HG03442 (cell line): ENCODE measurements at regions not wholly inside any gene's neighbourhood (a gene's known extent, or its start where the extent isn't known, plus 50 kb on each side); places are given as distances from the start of the nearest gene placed in this dataset.
A peak's percentile ranks its signal among the peaks of the same experiment; 100 is the strongest.
"Not testable (repeated sequence)": the region's sequence is repeated elsewhere in the genome, so short reads cannot be mapped to it uniquely, and the experiment has no call there.

ENCODE experiments used
- ATAC-seq: cut with Tn5 transposase; IDR thresholded peaks from one replicate; pipeline ENCODE4 v1.9.1; 2021; ENCODE audit warnings: mild to moderate bottlenecking, moderate library complexity; ENCODE audit not compliant: unreplicated experiment

- no peak for ATAC-seq
Observed at GRCh38 chrX:38937926-38938325, 136.7 kb downstream of the MID1IP1 start.

- ATAC-seq: no peak
Observed at GRCh38 chrX:38939067-38939466, 137.8 kb downstream of the MID1IP1 start.

GRCh38 chrX:38940547-38940946 lies 139.3 kb downstream of the MID1IP1 start:
- no peak for ATAC-seq

GRCh38 chrX:38941675-38942074 lies 140.4 kb downstream of the MID1IP1 start:
- no peak for ATAC-seq

- no peak for ATAC-seq
Observed at GRCh38 chrX:38943120-38943519, 141.9 kb downstream of the MID1IP1 start.

- ATAC-seq: no peak
Observed at GRCh38 chrX:38948046-38948445, 146.8 kb downstream of the MID1IP1 start.

GRCh38 chrX:38954520-38954919 lies 153.3 kb downstream of the MID1IP1 start:
- ATAC-seq: no peak

- ATAC-seq: no peak
Observed at GRCh38 chrX:38959736-38960135, 158.5 kb downstream of the MID1IP1 start.

GRCh38 chrX:38960137-38960536 lies 158.9 kb downstream of the MID1IP1 start:
- ATAC-seq: no peak

GRCh38 chrX:38961936-38962335 lies 160.7 kb downstream of the MID1IP1 start:
- ATAC-seq: no peak

GRCh38 chrX:38963244-38963643 lies 162.0 kb downstream of the MID1IP1 start:
- not testable (repeated sequence) for ATAC-seq

GRCh38 chrX:38965888-38966287 lies 164.6 kb downstream of the MID1IP1 start:
- no peak for ATAC-seq

- ATAC-seq: no peak
Observed at GRCh38 chrX:38968344-38969216, 167.3 kb downstream of the MID1IP1 start.

- ATAC-seq: peak; percentile 66
Observed at GRCh38 chrX:38970074-38970473, 168.8 kb downstream of the MID1IP1 start.

- ATAC-seq: no peak
Observed at GRCh38 chrX:38970845-38971244, 169.6 kb downstream of the MID1IP1 start.

GRCh38 chrX:38973322-38973721 lies 172.1 kb downstream of the MID1IP1 start:
- ATAC-seq: no peak

GRCh38 chrX:38974542-38974941 lies 173.3 kb downstream of the MID1IP1 start:
- ATAC-seq: no peak

- no peak for ATAC-seq
Observed at GRCh38 chrX:38975368-38975942, 174.2 kb downstream of the MID1IP1 start.

GRCh38 chrX:38982370-38982769 lies 181.1 kb downstream of the MID1IP1 start:
- ATAC-seq: no peak

- no peak for ATAC-seq
Observed at GRCh38 chrX:38982843-38983242, 181.6 kb downstream of the MID1IP1 start.

GRCh38 chrX:38985375-38985774 lies 184.1 kb downstream of the MID1IP1 start:
- no peak for ATAC-seq

GRCh38 chrX:38985945-38986344 lies 184.7 kb downstream of the MID1IP1 start:
- ATAC-seq: no peak
